ENCODE measurements at regions not wholly inside any gene's neighbourhood (a gene's known extent, or its start where the extent isn't known, plus 50 kb on each side); places are given as distances from the start of the nearest gene placed in this dataset.

GRCh38 chr7:32137059-32137458, 66.9 kb upstream of the PDE1C start:
- peaks cover 3 to 7% of the 10 kb centered on the region in 2 experiments for H3K9me3 ChIP-seq (ENCODE audit: control insufficient read depth in 1 of 2, insufficient read depth in 1 of 2, low read length in 2 of 2)
- no peak for ATAC-seq (ENCODE audit: poor library complexity)
- no peaks in the 10 kb centered on the region for H3K27me3 ChIP-seq (ENCODE audit: control insufficient read depth in 1 of 2, insufficient read depth in 2 of 2, low read length in 2 of 2)
- Mint-ChIP-seq H3K4me3 (no peak overlapping the region), H3K27ac (no peak overlapping the region), H3K36me3 (ENCODE audit: low read depth) (no peaks in the 10 kb centered on the region), H3K9me3 (no peaks in the 10 kb centered on the region), H3K4me1 (ENCODE audit: low read depth) (no peaks in the 10 kb centered on the region), H3K27me3 (peaks cover 6% of the 10 kb centered on the region)
- ChIA-PET CTCF (no interaction called here), POLR2A (no interaction called here)
- no peak for DNase-seq
- intact Hi-C loops (cut with DNase I, micrococcal nuclease): no loop called here
- no peak overlapping the region for H3K4me3 ChIP-seq (ENCODE audit: low read length)
- TF ChIP-seq, protein P1, sequence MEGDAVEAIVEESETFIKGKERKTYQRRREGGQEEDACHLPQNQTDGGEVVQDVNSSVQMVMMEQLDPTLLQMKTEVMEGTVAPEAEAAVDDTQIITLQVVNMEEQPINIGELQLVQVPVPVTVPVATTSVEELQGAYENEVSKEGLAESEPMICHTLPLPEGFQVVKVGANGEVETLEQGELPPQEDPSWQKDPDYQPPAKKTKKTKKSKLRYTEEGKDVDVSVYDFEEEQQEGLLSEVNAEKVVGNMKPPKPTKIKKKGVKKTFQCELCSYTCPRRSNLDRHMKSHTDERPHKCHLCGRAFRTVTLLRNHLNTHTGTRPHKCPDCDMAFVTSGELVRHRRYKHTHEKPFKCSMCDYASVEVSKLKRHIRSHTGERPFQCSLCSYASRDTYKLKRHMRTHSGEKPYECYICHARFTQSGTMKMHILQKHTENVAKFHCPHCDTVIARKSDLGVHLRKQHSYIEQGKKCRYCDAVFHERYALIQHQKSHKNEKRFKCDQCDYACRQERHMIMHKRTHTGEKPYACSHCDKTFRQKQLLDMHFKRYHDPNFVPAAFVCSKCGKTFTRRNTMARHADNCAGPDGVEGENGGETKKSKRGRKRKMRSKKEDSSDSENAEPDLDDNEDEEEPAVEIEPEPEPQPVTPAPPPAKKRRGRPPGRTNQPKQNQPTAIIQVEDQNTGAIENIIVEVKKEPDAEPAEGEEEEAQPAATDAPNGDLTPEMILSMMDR (IDR thresholded peaks at IDR 0.05): no peak
- H3K4me1 ChIP-seq (ENCODE audit: insufficient read depth, low read length): no peaks in the 10 kb centered on the region
- no peaks in the 10 kb centered on the region for H3K36me3 ChIP-seq (ENCODE audit: insufficient read depth, low read length)
- no peak overlapping the region for H3K27ac ChIP-seq (ENCODE audit: low read depth in 1 of 2, low read length in 2 of 2)

GRCh38 chr7:32131091-32131490, 60.9 kb upstream of the PDE1C start:
- intact Hi-C loops (cut with DNase I, micrococcal nuclease): no loop called here
- no peak overlapping the region for H3K4me3 Mint-ChIP-seq
- no peaks in the 10 kb centered on the region for H3K27me3 ChIP-seq (ENCODE audit: control insufficient read depth in 1 of 2, insufficient read depth in 2 of 2, low read length in 2 of 2)
- no peaks in the 10 kb centered on the region for H3K4me1 Mint-ChIP-seq (ENCODE audit: low read depth)
- H3K27me3 Mint-ChIP-seq: no peaks in the 10 kb centered on the region
- peaks cover 3% of the 10 kb centered on the region in 2 experiments for H3K9me3 ChIP-seq (ENCODE audit: control insufficient read depth in 1 of 2, insufficient read depth in 1 of 2, low read length in 2 of 2)
- TF ChIP-seq, protein P1 (IDR thresholded peaks at IDR 0.05): no peak
- no peak overlapping the region for H3K27ac ChIP-seq (ENCODE audit: low read depth in 1 of 2, low read length in 2 of 2)
- H3K36me3 Mint-ChIP-seq (ENCODE audit: low read depth): no peaks in the 10 kb centered on the region
- no peak overlapping the region for H3K27ac Mint-ChIP-seq
- ATAC-seq (ENCODE audit: poor library complexity): no peak
- no peak overlapping the region for H3K4me3 ChIP-seq (ENCODE audit: low read length)
- peaks cover 3% of the 10 kb centered on the region for H3K9me3 Mint-ChIP-seq
- CTCF ChIA-PET: no interaction called here
- H3K36me3 ChIP-seq (ENCODE audit: insufficient read depth, low read length): no peaks in the 10 kb centered on the region
- POLR2A ChIA-PET: no interaction called here
- no peak for DNase-seq
- no peaks in the 10 kb centered on the region for H3K4me1 ChIP-seq (ENCODE audit: insufficient read depth, low read length)

- no peak for DNase-seq
- ChIA-PET POLR2A (no interaction called here), CTCF (no interaction called here)
- no peaks in the 10 kb centered on the region for H3K9me3 ChIP-seq (ENCODE audit: control insufficient read depth in 1 of 2, insufficient read depth in 1 of 2, low read length in 2 of 2)
- no peak overlapping the region for H3K27ac ChIP-seq (ENCODE audit: low read depth in 1 of 2, low read length in 2 of 2)
- Mint-ChIP-seq H3K9me3 (peaks cover 8% of the 10 kb centered on the region), H3K27me3 (no peaks in the 10 kb centered on the region), H3K4me3 (no peak overlapping the region), H3K4me1 (ENCODE audit: low read depth) (no peaks in the 10 kb centered on the region), H3K36me3 (ENCODE audit: low read depth) (no peaks in the 10 kb centered on the region), H3K27ac (no peak overlapping the region)
- TF ChIP-seq, protein P1 (IDR thresholded peaks at IDR 0.05): no peak
- H3K4me1 ChIP-seq (ENCODE audit: insufficient read depth, low read length): no peaks in the 10 kb centered on the region
- no peak overlapping the region for H3K4me3 ChIP-seq (ENCODE audit: low read length)
- ATAC-seq (ENCODE audit: poor library complexity): no peak
- H3K27me3 ChIP-seq (ENCODE audit: control insufficient read depth in 1 of 2, insufficient read depth in 2 of 2, low read length in 2 of 2): no peaks in the 10 kb centered on the region
- intact Hi-C loops (cut with DNase I, micrococcal nuclease): no loop called here
- H3K36me3 ChIP-seq (ENCODE audit: insufficient read depth, low read length): no peaks in the 10 kb centered on the region
Observed at GRCh38 chr7:32126843-32127242, 56.6 kb upstream of the PDE1C start.
